DOHH2 (cell line): ENCODE measurements at regions not wholly inside any gene's neighbourhood (a gene's known extent, or its start where the extent isn't known, plus 50 kb on each side); places are given as distances from the start of the nearest gene placed in this dataset.

ENCODE experiments used
- H3F3A ChIP-seq: fragments of 200-600 bp; sonication (generic), shearing (Covaris generic); 2 replicates; pipeline ENCODE4 v1.6.0; 2016; ENCODE audit warnings: antibody characterized with exemption, mild to moderate bottlenecking; ENCODE audit not compliant: control insufficient read depth, insufficient read depth
- H3K27ac ChIP-seq: fragments of 200-600 bp; sonication (generic); 2 replicates; pipeline ENCODE4 v1.5.1; 2014; ENCODE audit warnings: low read depth, mild to moderate bottlenecking, low read length, moderate library complexity
- H3K27me3 ChIP-seq: fragments of 200-600 bp; sonication (generic); 2 replicates; pipeline ENCODE4 v1.6.1; 2014; ENCODE audit warnings: mild to moderate bottlenecking, low read length, mixed read lengths; ENCODE audit not compliant: control insufficient read depth
- H3K36me3 ChIP-seq: fragments of 200-600 bp; sonication (generic); 2 replicates; pipeline ENCODE4 v1.6.1; 2014; ENCODE audit warnings: mild to moderate bottlenecking, low read length, moderate library complexity, mixed read lengths; ENCODE audit not compliant: control insufficient read depth
- H3K4me1 ChIP-seq: fragments of 200-600 bp; sonication (generic); 2 replicates; pipeline ENCODE4 v1.6.1; 2014; ENCODE audit warnings: mild to moderate bottlenecking, low read length, mixed read lengths; ENCODE audit not compliant: control insufficient read depth
- H3K4me2 ChIP-seq: fragments of 200-600 bp; sonication (generic); 2 replicates; pipeline ENCODE4 v1.6.0; 2014; ENCODE audit warnings: mild to moderate bottlenecking, low read length, moderate library complexity
- H3K4me3 ChIP-seq: fragments of 200-600 bp; sonication (generic); 2 replicates; pipeline ENCODE4 v1.5.1; 2014; ENCODE audit warnings: mild to moderate bottlenecking, low read length, mixed read lengths
- H3K79me2 ChIP-seq: fragments of 200-600 bp; sonication (generic); 2 replicates; pipeline ENCODE4 v1.6.1; 2014; ENCODE audit warnings: mild to moderate bottlenecking, low read length, mixed read lengths; ENCODE audit not compliant: control insufficient read depth
- H3K9me2 ChIP-seq: fragments of 200-600 bp; sonication (generic); replicated peaks from 2 replicates; pipeline ENCODE4 v1.6.1; 2014; ENCODE audit warnings: mild to moderate bottlenecking, low read length, mixed read lengths; ENCODE audit not compliant: control insufficient read depth
- H3K9me3 ChIP-seq: fragments of 200-600 bp; sonication (generic); 2 replicates; pipeline ENCODE4 v1.6.1; 2014; ENCODE audit warnings: antibody characterized with exemption, low read length, mixed read lengths; ENCODE audit not compliant: control insufficient read depth, insufficient read depth
- H4K20me1 ChIP-seq: fragments of 200-600 bp; sonication (generic); 2 replicates; pipeline ENCODE4 v1.6.0; 2014; ENCODE audit warnings: low read depth, mild to moderate bottlenecking, antibody characterized with exemption, low read length, moderate library complexity; ENCODE audit not compliant: control insufficient read depth, insufficient read depth
- CTCF ChIP-seq: fragments of 200-600 bp; sonication (generic); IDR thresholded peaks from one replicate; pipeline ENCODE4 v1.5.1; 2014; ENCODE audit warnings: antibody characterized with exemption, mild to moderate bottlenecking, low read depth, low read length; ENCODE audit not compliant: poor library complexity, severe bottlenecking
- EZH2phosphoT487 ChIP-seq: fragments of 200-600 bp; sonication (generic); IDR thresholded peaks from 2 replicates; pipeline ENCODE4 v1.6.1; 2017; ENCODE audit warnings: borderline replicate concordance, mild to moderate bottlenecking, antibody characterized with exemption, low read length, moderate library complexity, mixed read lengths

DNA sequence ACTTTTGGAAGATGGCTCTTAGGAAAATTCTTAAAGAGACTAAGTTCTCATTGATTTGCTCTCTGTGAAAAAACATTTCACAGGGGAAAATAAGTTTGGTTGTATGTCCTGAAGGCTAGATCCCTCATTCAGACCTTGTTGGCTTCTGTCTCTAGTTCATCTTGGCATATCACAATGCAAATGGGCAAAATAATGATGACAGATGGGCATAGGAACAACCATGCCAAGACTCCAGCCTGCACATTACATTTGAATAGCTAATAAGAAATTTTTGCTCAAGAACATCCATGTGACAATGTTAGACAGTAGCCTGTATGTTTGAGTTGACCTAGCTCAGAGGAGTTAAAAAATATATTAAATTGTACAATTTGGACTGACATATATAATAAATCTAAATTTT, 292.9 kb downstream of the PLA2G4A start:
- Histone ChIP-seq H3K36me3 (no peaks in the 10 kb centered on the region), H3K4me3 (no peak overlapping the region), H3F3A (no peaks in the 10 kb centered on the region), H3K27me3 (no peaks in the 10 kb centered on the region), H4K20me1 (no peaks in the 10 kb centered on the region), H3K9me3 (no peaks in the 10 kb centered on the region), H3K4me1 (no peaks in the 10 kb centered on the region), H3K27ac (no peak overlapping the region), H3K4me2 (no peak overlapping the region), H3K79me2 (no peaks in the 10 kb centered on the region), H3K9me2 (no peaks in the 10 kb centered on the region)
- no peak for TF ChIP-seq CTCF
- no peak for TF ChIP-seq EZH2phosphoT487

DNA sequence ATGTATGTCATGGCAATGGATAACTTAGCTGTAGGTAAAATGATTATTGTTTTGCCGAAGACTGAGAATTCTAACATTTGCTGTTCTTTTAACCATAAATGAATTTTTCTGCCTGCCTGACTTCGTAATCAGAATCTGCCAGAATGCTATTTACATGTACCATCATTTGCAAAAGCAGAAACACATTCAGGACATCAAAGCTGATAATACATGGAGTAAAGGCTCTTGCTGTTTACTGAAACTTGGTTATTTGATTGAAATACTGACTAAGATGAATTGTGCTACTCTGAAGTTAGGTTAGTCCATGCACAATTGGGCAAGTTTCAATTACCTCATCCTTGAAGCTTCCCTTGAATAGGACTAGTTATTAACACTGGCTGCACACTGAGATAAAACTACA, 293.8 kb downstream of the PLA2G4A start:
- no peaks in the 10 kb centered on the region for H3K9me2 ChIP-seq

GRCh38 chr1:187129132-187129531, 300.4 kb downstream of the PLA2G4A start:
- no peaks in the 10 kb centered on the region for H3K27me3 ChIP-seq
- no peak overlapping the region for H3K27ac ChIP-seq
- TF ChIP-seq CTCF (no peak), EZH2phosphoT487 (no peak)

More for the DNA sequence above, 293.8 kb downstream of the PLA2G4A start:
- Histone ChIP-seq H3K9me3 (no peaks in the 10 kb centered on the region), H3F3A (no peaks in the 10 kb centered on the region), H3K27me3 (no peaks in the 10 kb centered on the region), H3K4me2 (no peak overlapping the region), H3K27ac (no peak overlapping the region), H3K4me1 (no peaks in the 10 kb centered on the region), H3K79me2 (no peaks in the 10 kb centered on the region), H3K4me3 (no peak overlapping the region), H4K20me1 (no peaks in the 10 kb centered on the region), H3K36me3 (no peaks in the 10 kb centered on the region)
- TF ChIP-seq EZH2phosphoT487 (no peak), CTCF (no peak)

DNA sequence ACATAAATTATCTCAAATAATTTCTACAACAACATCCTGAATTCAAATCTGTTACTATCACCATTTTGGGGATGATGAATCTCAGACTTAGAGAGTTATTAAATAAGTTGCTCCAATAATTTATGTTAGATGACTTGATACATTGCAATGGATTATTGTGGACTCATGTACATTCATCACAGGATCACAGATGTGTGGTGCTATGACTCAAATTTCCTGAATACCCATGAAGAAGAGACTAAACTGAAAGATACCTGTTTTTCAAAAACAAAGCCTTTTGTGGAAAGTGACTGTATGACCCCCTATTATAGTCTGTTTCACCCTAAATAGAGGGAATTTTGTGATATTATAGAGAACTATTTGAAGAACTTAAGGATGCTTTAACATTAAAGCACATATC, 315.0 kb downstream of the PLA2G4A start:
- Histone ChIP-seq H3K4me2 (no peak overlapping the region), H3F3A (no peaks in the 10 kb centered on the region), H3K36me3 (no peaks in the 10 kb centered on the region), H3K9me2 (no peaks in the 10 kb centered on the region), H3K27me3 (no peaks in the 10 kb centered on the region), H3K4me1 (no peaks in the 10 kb centered on the region), H3K79me2 (no peaks in the 10 kb centered on the region), H4K20me1 (no peaks in the 10 kb centered on the region), H3K27ac (no peak overlapping the region), H3K4me3 (no peak overlapping the region), H3K9me3 (no peaks in the 10 kb centered on the region)
- TF ChIP-seq EZH2phosphoT487 = no peak
- TF ChIP-seq CTCF = no peak

More at GRCh38 chr1:187129132-187129531, 300.4 kb downstream of the PLA2G4A start:
- Histone ChIP-seq H3F3A (no peaks in the 10 kb centered on the region), H3K36me3 (no peaks in the 10 kb centered on the region), H3K79me2 (no peaks in the 10 kb centered on the region), H4K20me1 (no peaks in the 10 kb centered on the region), H3K4me1 (no peaks in the 10 kb centered on the region), H3K4me3 (no peak overlapping the region), H3K4me2 (no peak overlapping the region), H3K9me3 (no peaks in the 10 kb centered on the region), H3K9me2 (no peaks in the 10 kb centered on the region)
